Neural progenitor cell (in vitro differentiated cells): ENCODE measurements at regions not wholly inside any gene's neighbourhood (a gene's known extent, or its start where the extent isn't known, plus 50 kb on each side); places are given as distances from the start of the nearest gene placed in this dataset.

Experiments used
- CTCF ChIP-seq: fragments of 200-600 bp; sonication (generic); IDR thresholded peaks from 2 replicates; pipeline ENCODE4 v1.5.1; 2017; ENCODE audit warnings: antibody characterized with exemption, mild to moderate bottlenecking
- EZH2 ChIP-seq: fragments of 200-600 bp; sonication (generic); IDR thresholded peaks from 2 replicates; pipeline ENCODE4 v1.6.1; 2017; ENCODE audit warnings: antibody characterized with exemption, mild to moderate bottlenecking, moderate library complexity
- EZH2phosphoT487 ChIP-seq: fragments of 200-600 bp; sonication (generic); IDR thresholded peaks from 2 replicates; pipeline ENCODE4 v1.6.1; 2017; ENCODE audit warnings: antibody characterized with exemption

- TF ChIP-seq CTCF (no peak), EZH2phosphoT487 (no peak), EZH2 (no peak)
Measured at GRCh38 chr7:15831606-15832005, 145.1 kb upstream of the MEOX2 start.
